Trophoblast cell (in vitro differentiated cells and primary cell): ENCODE measurements at regions not wholly inside any gene's neighbourhood (a gene's known extent, or its start where the extent isn't known, plus 50 kb on each side); places are given as distances from the start of the nearest gene placed in this dataset.

Experiments
- DNase-seq, 2 donors: peaks; one replicate each; pipeline ENCODE4 v3.0.0-alpha.2; 2016
- H2AFZ ChIP-seq: 2 replicates; pipeline ENCODE4 v1.6.1; 2013; ENCODE audit warnings: low read length, moderate library complexity, mild to moderate bottlenecking; ENCODE audit not compliant: insufficient read depth, poor library complexity
- H2AK5ac ChIP-seq: 2 replicates; pipeline ENCODE4 v1.6.1; 2013; ENCODE audit warnings: mild to moderate bottlenecking, low read length
- H2BK120ac ChIP-seq: 2 replicates; pipeline ENCODE4 v1.6.1; 2013; ENCODE audit warnings: low read length, mild to moderate bottlenecking, moderate library complexity; ENCODE audit not compliant: insufficient read depth, poor library complexity
- H2BK12ac ChIP-seq: 2 replicates; pipeline ENCODE4 v1.6.1; 2013; ENCODE audit warnings: mild to moderate bottlenecking, low read length, moderate library complexity
- H2BK5ac ChIP-seq: 2 replicates; pipeline ENCODE4 v1.6.1; 2013; ENCODE audit warnings: low read length, low read depth, moderate library complexity, mild to moderate bottlenecking; ENCODE audit not compliant: poor library complexity
- H3K14ac ChIP-seq: 2 replicates; pipeline ENCODE4 v1.6.1; 2013; ENCODE audit warnings: mild to moderate bottlenecking, low read length
- H3K18ac ChIP-seq: 2 replicates; pipeline ENCODE4 v1.6.1; 2013; ENCODE audit warnings: mild to moderate bottlenecking, low read length
- H3K23ac ChIP-seq: 2 replicates; pipeline ENCODE4 v1.6.1; 2013; ENCODE audit warnings: low read length
- H3K27ac ChIP-seq: 2 replicates; pipeline ENCODE4 v1.5.1; 2013; ENCODE audit warnings: low read depth, mild to moderate bottlenecking, inconsistent platforms, low read length, moderate library complexity
- H3K27me3 ChIP-seq: 2 replicates; pipeline ENCODE4 v1.6.1; 2013; ENCODE audit warnings: inconsistent platforms, mild to moderate bottlenecking, low read length, moderate library complexity; ENCODE audit not compliant: insufficient read depth
- H3K36me3 ChIP-seq, 2 experiments: 1 replicate in 1 of 2; 2 replicates in 1 of 2; pipeline ENCODE4 v1.6.1; 2013; ENCODE audit warnings: low read length in 2 of 2, mild to moderate bottlenecking in 2 of 2, moderate library complexity in 1 of 2; ENCODE audit not compliant: insufficient read depth in 2 of 2, control insufficient read depth in 1 of 2
- H3K4ac ChIP-seq: 2 replicates; pipeline ENCODE4 v1.6.1; 2013; ENCODE audit warnings: low read depth, mild to moderate bottlenecking, low read length, moderate library complexity
- H3K4me1 ChIP-seq, 2 experiments: 1 replicate in 1 of 2; 2 replicates in 1 of 2; pipeline ENCODE4 v1.6.1; 2013; ENCODE audit warnings: low read length in 2 of 2, mild to moderate bottlenecking in 2 of 2, moderate library complexity in 1 of 2; ENCODE audit not compliant: insufficient read depth in 2 of 2, control insufficient read depth in 1 of 2
- H3K4me2 ChIP-seq: 2 replicates; pipeline ENCODE4 v1.6.1; 2013; ENCODE audit warnings: inconsistent platforms, mild to moderate bottlenecking, low read length, moderate library complexity
- H3K4me3 ChIP-seq: 2 replicates; pipeline ENCODE4 v1.5.1; 2013; ENCODE audit warnings: mild to moderate bottlenecking, low read depth, low read length, inconsistent platforms
- H3K79me1 ChIP-seq: one replicate; pipeline ENCODE4 v1.6.1; 2013; ENCODE audit warnings: low read length
- H3K79me2 ChIP-seq: 2 replicates; pipeline ENCODE4 v1.6.1; 2013; ENCODE audit warnings: low read length, mild to moderate bottlenecking; ENCODE audit not compliant: control insufficient read depth, insufficient read depth, poor library complexity
- H3K9ac ChIP-seq: 2 replicates; pipeline ENCODE4 v1.6.1; 2013; ENCODE audit warnings: mild to moderate bottlenecking, low read length
- H3K9me3 ChIP-seq: 2 replicates; pipeline ENCODE4 v1.6.1; 2013; ENCODE audit warnings: low read depth, mild to moderate bottlenecking, control low read depth, inconsistent platforms, low read length; ENCODE audit not compliant: insufficient read depth
- H4K12ac ChIP-seq: 2 replicates; pipeline ENCODE4 v1.6.1; 2013; ENCODE audit warnings: low read depth, mild to moderate bottlenecking, low read length, moderate library complexity
- H4K8ac ChIP-seq: 2 replicates; pipeline ENCODE4 v1.6.1; 2013; ENCODE audit warnings: low read depth, mild to moderate bottlenecking, low read length, moderate library complexity
- H4K91ac ChIP-seq: one replicate; pipeline ENCODE4 v1.6.1; 2013; ENCODE audit warnings: low read depth, mild to moderate bottlenecking, low read length, moderate library complexity
- WGBS: extraction: QIAGEN DNeasy Blood & Tissue Kit; methylation state at CpG from one replicate; pipeline ENCODE4 v1.1.7; 2013; ENCODE audit warnings: missing lambda C conversion rate; ENCODE audit not compliant: insufficient read length, insufficient coverage; ENCODE audit errors: extremely low coverage; 5-methylcytosine and 5-hydroxymethylcytosine counted together

DNA sequence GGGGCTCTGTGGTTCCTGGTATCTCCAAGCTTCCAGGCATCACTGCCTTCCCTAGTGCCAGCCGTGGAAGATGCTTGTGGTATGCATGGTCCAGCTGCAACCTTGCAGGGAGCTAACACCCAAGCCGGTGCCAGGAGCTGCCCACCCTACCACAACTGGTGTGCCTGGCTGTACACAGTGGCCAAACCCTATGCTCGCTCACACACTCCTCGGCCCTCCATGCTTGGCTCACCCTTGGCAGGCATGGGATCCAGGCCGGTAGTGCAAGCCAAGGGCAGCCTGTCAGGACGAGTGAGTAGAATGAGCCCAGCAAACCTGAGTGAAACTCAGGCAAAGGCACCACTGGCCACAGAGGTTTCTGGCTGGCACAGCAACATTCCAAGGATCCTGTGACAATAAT, 1676.0 kb downstream of the SLITRK1 start:
- Histone ChIP-seq H4K8ac (no peak overlapping the region), H2BK5ac (no peak overlapping the region), H3K4me1 (no peaks in the 10 kb centered on the region), H2AFZ (no peak overlapping the region), H3K79me1 (no peaks in the 10 kb centered on the region), H2BK120ac (no peak overlapping the region), H3K4me3 (no peak overlapping the region), H3K14ac (no peak overlapping the region), H3K27me3 (no peaks in the 10 kb centered on the region), H3K9ac (no peak overlapping the region), H3K27ac (no peak overlapping the region), H3K4me2 (no peak overlapping the region), H3K36me3 (no peaks in the 10 kb centered on the region), H2AK5ac (no peak overlapping the region), H3K23ac (no peak overlapping the region), H3K79me2 (no peaks in the 10 kb centered on the region), H4K12ac (no peak overlapping the region), H3K9me3 (no peaks in the 10 kb centered on the region), H3K4ac (no peak overlapping the region), H3K18ac (no peak overlapping the region), H4K91ac (no peak overlapping the region), H2BK12ac (no peak overlapping the region)
- DNase-seq, result no peak
- WGBS, result no CpG with 5 or more reads among the region's 6 CpGs

DNA sequence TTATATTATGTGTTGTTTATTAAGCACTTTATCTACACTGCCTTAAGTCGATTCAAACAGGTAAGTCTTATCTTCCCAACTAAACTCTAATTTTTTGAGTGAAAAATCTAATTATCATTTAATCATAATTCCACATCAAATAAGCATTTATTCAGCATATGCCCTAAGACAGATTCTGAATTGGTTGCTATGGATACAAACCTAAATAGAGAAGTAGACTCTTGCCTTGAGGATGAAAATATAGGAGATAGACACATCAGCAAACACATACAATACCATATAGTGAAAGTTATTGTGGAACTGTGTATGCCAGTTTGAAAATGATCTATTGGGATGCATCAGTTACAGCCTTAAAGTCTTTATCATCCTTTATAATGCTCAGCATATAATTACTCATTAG, 1679.9 kb downstream of the SLITRK1 start:
- no CpG with 5 or more reads among the region's 1 CpG for WGBS
- Histone ChIP-seq H2BK120ac (no peak overlapping the region), H3K14ac (no peak overlapping the region), H3K23ac (no peak overlapping the region), H2AK5ac (no peak overlapping the region), H3K9ac (no peak overlapping the region), H4K91ac (no peak overlapping the region), H3K4me3 (no peak overlapping the region), H3K79me1 (no peaks in the 10 kb centered on the region), H2BK12ac (no peak overlapping the region), H3K4me2 (no peak overlapping the region), H3K4ac (no peak overlapping the region), H3K79me2 (no peaks in the 10 kb centered on the region), H3K18ac (no peak overlapping the region), H2AFZ (no peak overlapping the region), H4K8ac (no peak overlapping the region), H3K4me1 (no peaks in the 10 kb centered on the region), H4K12ac (no peak overlapping the region), H3K27me3 (no peaks in the 10 kb centered on the region), H3K36me3 (no peaks in the 10 kb centered on the region), H3K27ac (no peak overlapping the region), H2BK5ac (no peak overlapping the region), H3K9me3 (no peaks in the 10 kb centered on the region)
- no peak for DNase-seq

DNA sequence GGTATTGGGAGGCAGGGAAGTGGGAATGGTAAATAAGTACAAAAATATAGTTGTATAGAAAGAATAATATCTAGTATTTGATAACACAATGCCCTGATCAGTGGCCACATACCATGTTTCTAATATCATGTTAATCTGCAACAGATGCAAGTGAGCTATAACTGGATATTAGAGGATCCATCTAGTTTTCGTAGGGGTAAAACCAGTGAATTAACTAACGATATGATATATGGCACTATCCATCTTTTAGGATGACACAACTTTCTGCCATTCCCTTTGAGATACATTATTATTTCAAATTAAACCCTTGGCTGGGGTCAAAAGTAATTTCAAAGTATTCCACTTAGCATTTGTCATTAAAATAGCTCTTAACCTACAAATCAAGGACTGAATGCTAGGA, 1686.2 kb downstream of the SLITRK1 start:
- Histone ChIP-seq H3K79me1 (no peaks in the 10 kb centered on the region), H3K4me1 (no peaks in the 10 kb centered on the region), H2AFZ (no peak overlapping the region), H2AK5ac (no peak overlapping the region), H3K18ac (no peak overlapping the region), H2BK120ac (no peak overlapping the region), H3K9me3 (no peaks in the 10 kb centered on the region), H3K27ac (no peak overlapping the region), H3K36me3 (no peaks in the 10 kb centered on the region), H3K27me3 (no peaks in the 10 kb centered on the region), H3K14ac (no peak overlapping the region), H3K79me2 (no peaks in the 10 kb centered on the region), H3K4ac (no peak overlapping the region), H4K12ac (no peak overlapping the region), H4K8ac (no peak overlapping the region), H3K9ac (no peak overlapping the region), H2BK12ac (no peak overlapping the region), H2BK5ac (no peak overlapping the region), H3K4me3 (no peak overlapping the region), H3K23ac (no peak overlapping the region), H4K91ac (no peak overlapping the region), H3K4me2 (no peak overlapping the region)
- DNase-seq, result no peak
- WGBS, result no CpG with 5 or more reads among the region's 2 CpGs

DNA sequence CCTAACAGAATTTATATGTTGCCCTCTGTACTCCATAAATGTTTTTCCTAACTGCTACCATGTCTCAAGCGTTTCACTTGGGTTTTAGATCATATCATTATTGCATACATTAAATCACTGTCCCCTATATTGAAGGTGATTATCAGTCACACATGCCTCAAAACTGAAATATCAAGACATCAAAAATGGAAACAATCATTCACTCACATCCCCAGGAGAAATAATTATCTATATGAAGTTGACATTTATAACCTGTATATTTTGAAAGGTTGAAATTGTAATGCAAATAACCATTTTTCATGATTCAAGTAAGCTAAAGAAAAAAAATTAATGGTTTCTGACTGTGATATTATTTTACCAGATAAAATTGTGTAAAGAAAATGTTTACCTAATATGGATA, 1695.0 kb downstream of the SLITRK1 start:
- no peak overlapping the region for H3K27ac ChIP-seq
- no peaks in the 10 kb centered on the region for H3K79me1 ChIP-seq
- no peak overlapping the region for H3K23ac ChIP-seq
- H3K9me3 ChIP-seq, result no peaks in the 10 kb centered on the region
- H2AFZ ChIP-seq, result no peak overlapping the region
- H3K79me2 ChIP-seq, result no peaks in the 10 kb centered on the region
- no peak overlapping the region for H3K18ac ChIP-seq
- WGBS, result no CpG with 5 or more reads among the region's 1 CpG
- no peak for DNase-seq
- no peak overlapping the region for H2BK5ac ChIP-seq
- no peaks in the 10 kb centered on the region for H3K36me3 ChIP-seq
- H2BK12ac ChIP-seq, result no peak overlapping the region
- H4K12ac ChIP-seq, result no peak overlapping the region
- H3K4ac ChIP-seq, result no peak overlapping the region
- no peak overlapping the region for H3K9ac ChIP-seq
- no peak overlapping the region for H2BK120ac ChIP-seq
- no peaks in the 10 kb centered on the region for H3K27me3 ChIP-seq
- H3K4me1 ChIP-seq, result no peaks in the 10 kb centered on the region
- H4K8ac ChIP-seq, result no peak overlapping the region
- H3K14ac ChIP-seq, result no peak overlapping the region
- no peak overlapping the region for H2AK5ac ChIP-seq
- no peak overlapping the region for H3K4me3 ChIP-seq
- no peak overlapping the region for H4K91ac ChIP-seq
- H3K4me2 ChIP-seq, result no peak overlapping the region

DNA sequence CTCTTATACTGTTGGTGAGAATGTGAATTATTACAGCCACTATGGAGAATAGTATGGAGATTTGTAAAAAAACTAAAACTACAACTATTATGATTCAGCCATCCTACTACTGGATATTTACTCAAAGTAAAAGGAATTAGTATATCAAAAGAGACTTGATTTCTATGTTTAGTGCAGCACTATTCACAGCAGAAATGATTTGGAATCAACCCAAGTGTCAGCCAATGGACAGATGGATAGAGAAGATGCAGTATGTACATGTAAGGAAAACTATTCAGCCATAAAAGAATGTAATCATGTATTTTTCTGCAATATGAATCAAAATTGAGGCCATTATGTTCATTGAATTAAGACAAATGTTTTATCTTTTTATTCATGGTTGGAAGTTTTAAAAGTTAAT, 1705.5 kb downstream of the SLITRK1 start:
- Histone ChIP-seq H3K27me3 (no peaks in the 10 kb centered on the region), H3K23ac (no peak overlapping the region), H3K79me1 (no peaks in the 10 kb centered on the region), H3K18ac (no peak overlapping the region), H3K4me1 (no peaks in the 10 kb centered on the region), H2BK120ac (no peak overlapping the region), H3K79me2 (no peaks in the 10 kb centered on the region), H3K9ac (no peak overlapping the region), H4K91ac (no peak overlapping the region), H2BK5ac (no peak overlapping the region), H3K4ac (no peak overlapping the region), H4K8ac (no peak overlapping the region), H3K36me3 (no peaks in the 10 kb centered on the region), H4K12ac (no peak overlapping the region), H3K4me3 (no peak overlapping the region), H2AK5ac (no peak overlapping the region), H3K4me2 (no peak overlapping the region), H2AFZ (no peak overlapping the region), H3K27ac (no peak overlapping the region), H3K9me3 (no peaks in the 10 kb centered on the region), H2BK12ac (no peak overlapping the region), H3K14ac (no peak overlapping the region)
- no peak for DNase-seq
